SU-DHL-6 (cell line): ENCODE measurements at regions not wholly inside any gene's neighbourhood (a gene's known extent, or its start where the extent isn't known, plus 50 kb on each side); places are given as distances from the start of the nearest gene placed in this dataset.

Experiments
- CTCF ChIP-seq: fragments of 200-600 bp; sonication (generic); IDR thresholded peaks from one replicate; pipeline ENCODE4 v1.5.1; 2017; ENCODE audit warnings: antibody characterized with exemption, mild to moderate bottlenecking, low read length, moderate library complexity; ENCODE audit not compliant: insufficient read depth, poor library complexity, severe bottlenecking
- EZH2phosphoT487 ChIP-seq: fragments of 200-600 bp; sonication (generic), shearing (Covaris generic); conservative IDR thresholded peaks from 2 replicates; pipeline ENCODE4 v1.6.1; 2018; ENCODE audit warnings: mild to moderate bottlenecking, antibody characterized with exemption, low read length, moderate library complexity, mixed read lengths

- TF ChIP-seq CTCF (no peak), EZH2phosphoT487 (no peak)
Observed at GRCh38 chrX:14420841-14421240, 108.5 kb upstream of the GLRA2 start.
